T-helper 1 cell treated with Interleukin-12 subunit alpha and Interleukin-12 subunit beta and Interleukin-4 antibody, amounts not matched to agents 30 μg/mL and 1 μg/mL, for 36 hours (primary cell): ENCODE measurements at regions not wholly inside any gene's neighbourhood (a gene's known extent, or its start where the extent isn't known, plus 50 kb on each side); places are given as distances from the start of the nearest gene placed in this dataset.

Source experiments
- H3K27ac Mint-ChIP-seq: one replicate; pipeline ENCODE4 v1.8.0; 2021; ENCODE audit warnings: mild to moderate bottlenecking, mixed read lengths
- H3K27me3 Mint-ChIP-seq: one replicate; pipeline ENCODE4 v1.8.0; 2021; ENCODE audit warnings: low read depth, mixed read lengths
- H3K36me3 Mint-ChIP-seq: one replicate; pipeline ENCODE4 v1.8.0; 2021; ENCODE audit warnings: low read depth, mixed read lengths
- H3K4me1 Mint-ChIP-seq: one replicate; pipeline ENCODE4 v1.8.0; 2021; ENCODE audit warnings: low read depth, mixed read lengths
- H3K4me3 Mint-ChIP-seq: one replicate; pipeline ENCODE4 v1.8.0; 2021; ENCODE audit warnings: mild to moderate bottlenecking, moderate library complexity, mixed read lengths
- H3K9me3 Mint-ChIP-seq: one replicate; pipeline ENCODE4 v1.8.0; 2021; ENCODE audit warnings: mixed read lengths

DNA sequence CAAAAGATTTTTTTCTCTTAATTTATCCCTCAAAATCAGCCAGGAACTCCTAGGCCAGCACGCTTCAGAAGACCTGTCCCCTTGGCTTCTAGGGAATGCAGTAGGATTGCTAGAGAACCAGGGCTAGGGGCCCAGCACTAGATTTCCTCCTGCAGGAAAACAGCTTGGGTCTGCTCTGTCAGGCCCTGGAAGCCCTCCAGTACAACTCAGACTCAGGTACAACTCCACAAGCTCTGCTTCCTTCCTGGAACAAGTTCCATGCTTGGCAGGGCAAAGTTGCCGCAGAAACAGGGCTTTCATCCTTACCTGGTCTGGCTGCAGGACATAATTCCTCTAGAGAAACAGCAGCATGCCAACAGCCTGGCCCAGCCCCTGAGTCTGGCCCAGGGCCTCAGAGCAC is 96.1 kb upstream of the CTNNB1 start:
- Mint-ChIP-seq H3K27ac (no peak overlapping the region), H3K4me3 (no peak overlapping the region), H3K4me1 (no peaks in the 10 kb centered on the region), H3K9me3 (no peaks in the 10 kb centered on the region), H3K36me3 (no peaks in the 10 kb centered on the region), H3K27me3 (peaks cover 7% of the 10 kb centered on the region)

DNA sequence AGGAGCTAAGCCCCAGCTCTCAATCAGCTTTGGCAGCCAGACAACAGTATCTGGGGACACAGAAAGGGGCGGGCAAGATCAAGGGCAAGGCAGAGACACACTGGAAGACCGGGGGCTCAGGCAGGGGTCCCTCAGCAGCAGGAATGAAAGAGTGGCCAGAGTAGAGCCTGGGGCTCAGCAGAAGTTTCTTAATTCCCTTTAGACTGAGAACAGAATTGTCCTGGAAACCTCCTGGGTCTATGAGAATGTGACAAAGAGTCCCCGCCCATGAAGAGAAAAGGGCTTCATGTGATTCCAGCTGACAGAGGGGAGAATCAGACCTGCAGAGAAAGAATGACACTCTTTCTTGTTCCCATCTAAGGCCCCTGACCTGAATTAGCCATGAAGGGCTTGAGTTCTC is 95.2 kb upstream of the CTNNB1 start:
- Mint-ChIP-seq H3K4me1 (no peaks in the 10 kb centered on the region), H3K27ac (no peak overlapping the region), H3K36me3 (no peaks in the 10 kb centered on the region), H3K4me3 (no peak overlapping the region), H3K9me3 (no peaks in the 10 kb centered on the region), H3K27me3 (peaks cover 7% of the 10 kb centered on the region)

DNA sequence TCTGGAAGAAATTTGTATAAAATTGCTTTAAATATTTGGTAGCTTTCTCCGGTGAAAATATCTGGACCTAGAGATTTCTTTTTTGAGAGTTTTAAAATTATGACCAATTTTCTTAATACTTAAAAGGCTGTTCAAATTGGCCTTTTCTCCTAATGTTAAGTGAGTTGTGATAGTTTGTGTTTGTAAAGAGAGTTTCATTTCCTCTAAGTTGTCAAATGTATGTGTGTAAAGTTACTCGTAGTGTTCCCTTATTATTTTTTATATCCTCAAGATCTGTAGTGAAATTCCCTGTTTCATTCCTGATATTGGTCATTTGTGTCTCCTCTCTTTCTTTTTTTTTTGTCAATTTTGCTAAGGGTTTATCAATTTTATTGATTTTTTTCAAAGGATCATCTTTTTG is 92.6 kb upstream of the CTNNB1 start:
- no peak overlapping the region for H3K27ac Mint-ChIP-seq
- no peak overlapping the region for H3K4me3 Mint-ChIP-seq
- H3K9me3 Mint-ChIP-seq = no peaks in the 10 kb centered on the region
- H3K4me1 Mint-ChIP-seq = no peaks in the 10 kb centered on the region
- H3K36me3 Mint-ChIP-seq = no peaks in the 10 kb centered on the region
- peaks cover 7% of the 10 kb centered on the region for H3K27me3 Mint-ChIP-seq

DNA sequence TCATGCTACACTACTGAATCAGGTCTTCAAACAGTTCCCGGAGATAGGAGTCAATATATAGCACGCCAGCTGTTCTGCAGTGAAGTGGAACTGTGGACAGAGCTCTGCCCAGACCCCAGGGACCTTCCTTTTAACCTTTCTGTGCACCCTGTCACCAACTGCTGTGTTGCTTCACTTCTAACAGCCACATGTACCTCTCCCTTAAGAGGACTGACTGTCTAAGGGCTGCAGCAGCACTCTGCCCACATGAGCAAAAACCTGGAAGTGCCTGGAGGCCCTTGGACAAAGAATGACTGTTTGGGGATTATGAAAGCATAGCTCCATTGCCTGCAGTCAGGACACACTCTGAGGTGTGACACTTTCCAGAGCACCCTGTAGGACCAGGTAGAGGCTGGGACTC is 88.3 kb upstream of the CTNNB1 start:
- Mint-ChIP-seq H3K4me1 (no peaks in the 10 kb centered on the region), H3K27me3 (peaks cover 7% of the 10 kb centered on the region), H3K27ac (no peak overlapping the region), H3K36me3 (no peaks in the 10 kb centered on the region), H3K4me3 (no peak overlapping the region), H3K9me3 (no peaks in the 10 kb centered on the region)

DNA sequence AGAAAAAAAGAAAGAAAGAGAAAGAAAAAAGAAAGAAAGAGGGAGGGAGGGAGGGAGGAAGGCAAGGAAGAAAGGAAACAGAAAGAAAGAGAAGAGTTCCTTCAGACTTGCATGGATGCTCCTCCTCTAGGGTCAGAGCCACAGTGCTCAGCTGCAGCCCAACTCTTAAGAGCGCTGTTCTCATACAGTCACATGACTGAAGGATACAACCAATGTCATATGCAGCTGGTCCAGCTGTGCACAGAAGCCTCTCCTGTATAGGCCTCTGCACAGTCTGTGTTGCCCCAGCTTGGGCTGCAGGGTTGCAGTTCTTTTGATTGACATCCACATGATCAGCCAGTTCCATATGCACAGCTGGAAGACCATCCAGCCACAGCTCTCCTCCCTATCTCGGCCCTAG is 86.8 kb upstream of the CTNNB1 start:
- no peak overlapping the region for H3K4me3 Mint-ChIP-seq
- peaks cover 6% of the 10 kb centered on the region for H3K4me1 Mint-ChIP-seq
- H3K9me3 Mint-ChIP-seq = no peaks in the 10 kb centered on the region
- no peaks in the 10 kb centered on the region for H3K27me3 Mint-ChIP-seq
- H3K36me3 Mint-ChIP-seq = no peaks in the 10 kb centered on the region
- no peak overlapping the region for H3K27ac Mint-ChIP-seq

DNA sequence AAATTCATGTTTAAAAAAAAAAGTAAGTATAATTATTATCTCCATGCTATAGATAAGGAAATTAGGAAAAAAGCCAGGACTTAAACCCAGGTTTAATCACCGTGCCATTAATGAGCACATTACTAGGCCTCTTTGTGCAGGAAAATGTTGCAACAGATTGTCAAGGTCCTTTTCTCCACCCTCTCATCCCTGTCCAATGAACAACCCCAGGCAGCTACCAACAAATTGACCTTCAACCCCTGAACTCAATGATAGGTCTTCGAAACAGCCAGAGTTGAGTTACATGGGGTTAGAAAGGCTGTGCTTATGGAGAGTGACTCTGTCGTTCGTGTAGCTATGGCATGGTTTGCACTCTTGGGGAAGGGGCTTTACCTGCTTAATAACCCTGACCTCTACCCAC is 84.2 kb upstream of the CTNNB1 start:
- H3K27me3 Mint-ChIP-seq = no peaks in the 10 kb centered on the region
- H3K36me3 Mint-ChIP-seq = no peaks in the 10 kb centered on the region
- no peak overlapping the region for H3K27ac Mint-ChIP-seq
- H3K4me3 Mint-ChIP-seq = no peak overlapping the region
- peaks cover 17% of the 10 kb centered on the region for H3K4me1 Mint-ChIP-seq
- H3K9me3 Mint-ChIP-seq = no peaks in the 10 kb centered on the region

DNA sequence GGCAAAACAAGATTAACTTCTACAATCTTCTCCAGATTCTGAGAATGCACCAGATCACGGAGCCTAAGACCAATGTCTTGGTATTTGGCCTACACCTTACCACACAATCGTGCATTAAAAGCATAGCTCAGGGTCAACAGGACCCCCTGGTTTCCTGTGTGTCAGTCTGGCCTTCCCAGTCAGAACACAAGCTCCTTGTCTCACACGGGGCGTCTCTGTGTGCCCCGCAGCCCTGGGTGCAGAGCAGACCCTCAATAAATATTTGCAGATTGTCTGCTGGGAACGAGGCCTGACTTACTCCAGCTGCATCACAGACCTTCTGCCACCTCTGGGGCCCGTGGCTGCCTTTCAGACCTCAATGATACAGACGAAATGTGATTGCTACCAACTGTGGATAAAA is 82.5 kb upstream of the CTNNB1 start:
- Mint-ChIP-seq H3K4me3 (peak overlapping the region; percentile 56), H3K27me3 (no peaks in the 10 kb centered on the region), H3K27ac (peak overlapping the region; percentile 61), H3K4me1 (peaks cover 17% of the 10 kb centered on the region), H3K9me3 (no peaks in the 10 kb centered on the region), H3K36me3 (no peaks in the 10 kb centered on the region)

DNA sequence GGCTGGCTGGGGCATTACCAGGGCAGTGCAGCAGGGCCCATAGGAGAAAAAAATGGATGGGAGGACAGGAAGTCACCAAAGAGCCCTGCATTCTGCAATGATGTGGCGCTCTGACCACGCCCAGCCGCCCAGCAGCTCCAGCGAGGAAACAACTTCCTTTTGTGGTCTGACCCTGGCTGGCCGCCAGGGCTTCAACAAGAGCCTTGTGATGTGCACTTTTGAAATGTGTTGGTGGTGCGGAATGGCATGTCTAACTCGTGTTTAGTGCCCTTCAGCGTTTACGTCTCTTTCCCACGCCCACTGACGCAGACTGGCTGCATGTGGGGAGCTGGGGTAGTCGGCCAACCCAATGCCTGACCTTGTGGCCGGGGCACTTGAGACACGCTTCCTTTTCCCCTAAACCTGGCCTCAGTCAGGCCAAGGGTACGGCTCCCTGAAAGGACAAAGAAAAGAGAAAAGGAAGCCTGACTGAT is 81.9 kb upstream of the CTNNB1 start:
- peaks cover 17% of the 10 kb centered on the region for H3K4me1 Mint-ChIP-seq

DNA sequence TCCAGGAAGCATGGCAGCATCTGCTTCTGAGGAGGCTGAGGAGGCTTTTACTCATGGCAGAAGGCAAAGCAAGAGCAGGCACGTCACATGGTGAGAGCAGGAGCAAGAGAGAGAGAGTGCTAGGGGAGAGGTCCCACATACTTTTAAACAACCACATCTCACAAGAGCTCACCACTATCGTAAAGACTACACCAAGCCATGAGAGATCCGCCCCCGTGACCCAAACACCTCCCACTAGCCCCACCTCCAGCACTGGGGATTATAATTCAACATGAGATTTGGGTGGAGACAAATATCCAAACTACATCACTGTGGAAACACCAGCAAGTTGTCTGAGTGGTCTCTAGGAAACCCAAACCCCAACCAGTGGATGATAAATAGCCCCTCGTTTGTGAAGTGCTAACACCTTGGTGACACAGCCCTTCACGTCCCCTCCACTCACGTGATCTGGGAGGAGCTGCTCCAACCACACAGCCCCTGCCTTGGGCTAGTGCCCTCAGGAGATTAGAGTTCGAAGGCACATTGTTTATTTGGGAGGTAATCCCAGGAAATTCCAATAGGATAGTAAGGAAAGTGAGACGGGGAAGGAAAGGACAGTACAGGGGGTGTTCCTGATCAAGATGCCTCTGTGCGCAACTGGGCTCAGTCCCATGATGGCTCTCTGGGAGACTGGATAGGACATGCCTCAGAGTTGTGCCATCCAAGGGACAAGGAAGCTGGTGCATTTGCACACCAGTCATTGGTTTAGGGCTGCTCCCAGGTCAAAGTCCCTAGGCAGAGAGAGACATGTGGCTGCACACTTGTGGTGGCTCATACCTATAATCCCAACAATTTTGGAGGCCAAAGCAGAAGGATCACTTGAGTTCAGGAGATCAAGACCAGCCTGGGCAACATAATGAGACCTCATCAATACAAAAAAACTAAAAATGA is 80.6 kb upstream of the CTNNB1 start:
- Mint-ChIP-seq H3K36me3 (no peaks in the 10 kb centered on the region), H3K27ac (no peak overlapping the region), H3K9me3 (no peaks in the 10 kb centered on the region), H3K4me1 (peaks cover 17% of the 10 kb centered on the region), H3K27me3 (no peaks in the 10 kb centered on the region), H3K4me3 (no peak overlapping the region)

More for the DNA sequence above, 81.9 kb upstream of the CTNNB1 start:
- no peaks in the 10 kb centered on the region for H3K9me3 Mint-ChIP-seq
- peak overlapping the region; percentile 56 for H3K4me3 Mint-ChIP-seq
- no peaks in the 10 kb centered on the region for H3K36me3 Mint-ChIP-seq
- H3K27me3 Mint-ChIP-seq = no peaks in the 10 kb centered on the region
- H3K27ac Mint-ChIP-seq = peak overlapping the region; percentile 68

DNA sequence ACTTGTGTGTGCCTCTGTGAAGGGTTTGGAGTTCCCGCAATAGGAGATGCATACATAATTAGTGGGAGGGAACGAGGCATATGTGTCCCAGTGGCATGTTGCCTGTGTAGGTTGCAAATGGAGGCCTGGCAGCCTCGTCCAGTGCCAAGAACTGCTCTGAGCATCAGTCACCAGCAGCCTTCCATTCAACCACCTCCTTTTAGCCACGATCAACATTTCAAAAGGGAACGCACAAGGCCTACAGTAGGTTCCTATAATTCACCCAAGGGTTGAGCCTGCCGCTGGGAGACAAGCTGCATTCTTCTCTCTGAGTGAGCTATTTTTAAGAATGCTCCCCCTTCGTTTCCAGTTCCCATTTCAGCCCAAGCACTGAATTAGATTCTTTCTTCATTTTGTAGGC is 78.8 kb upstream of the CTNNB1 start:
- peaks cover 17% of the 10 kb centered on the region for H3K4me1 Mint-ChIP-seq
- no peaks in the 10 kb centered on the region for H3K27me3 Mint-ChIP-seq
- H3K9me3 Mint-ChIP-seq = peaks cover 5% of the 10 kb centered on the region
- no peaks in the 10 kb centered on the region for H3K36me3 Mint-ChIP-seq
- H3K27ac Mint-ChIP-seq = no peak overlapping the region
- no peak overlapping the region for H3K4me3 Mint-ChIP-seq

DNA sequence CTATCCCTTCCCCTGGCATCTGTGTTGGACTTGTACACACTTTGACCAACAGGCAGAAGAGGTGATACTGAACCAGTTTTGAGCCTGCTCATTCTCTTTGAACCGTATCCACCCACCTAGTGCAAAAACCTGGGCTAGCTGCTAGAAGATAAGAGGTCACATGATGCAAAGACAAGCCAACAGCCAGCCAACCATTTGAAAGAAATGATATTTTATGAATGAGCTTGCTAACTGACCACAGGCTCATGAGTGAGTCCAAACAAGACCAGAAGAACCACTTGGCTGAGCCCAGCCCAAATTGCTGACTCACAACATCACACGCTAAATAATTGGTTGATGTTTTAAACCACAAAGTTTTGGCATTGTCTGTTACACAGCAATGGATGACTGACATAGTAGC is 74.0 kb upstream of the CTNNB1 start:
- Mint-ChIP-seq H3K27ac (no peak overlapping the region), H3K9me3 (peaks cover 35% of the 10 kb centered on the region), H3K4me1 (no peaks in the 10 kb centered on the region), H3K27me3 (no peaks in the 10 kb centered on the region), H3K36me3 (no peaks in the 10 kb centered on the region), H3K4me3 (no peak overlapping the region)

DNA sequence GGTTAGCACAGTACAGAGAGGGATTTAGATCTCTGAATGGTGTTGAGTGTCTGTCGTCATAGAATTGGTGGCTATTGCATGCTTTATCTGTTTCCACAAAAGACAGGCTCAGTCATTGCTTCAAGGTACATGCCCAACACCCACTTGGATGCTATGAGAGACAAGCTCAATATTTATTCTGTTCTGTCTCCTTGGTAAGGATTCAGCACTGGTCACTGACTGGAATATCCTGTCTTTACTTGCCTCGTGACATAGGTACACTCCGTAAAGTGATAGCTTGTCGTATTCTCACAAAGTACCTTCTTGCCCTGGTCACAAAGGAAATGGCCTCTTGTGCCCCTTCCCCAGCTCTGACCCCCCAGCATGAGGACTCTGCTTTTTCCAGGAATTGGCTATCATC is 72.8 kb upstream of the CTNNB1 start:
- Mint-ChIP-seq H3K36me3 (no peaks in the 10 kb centered on the region), H3K27ac (no peak overlapping the region), H3K4me1 (no peaks in the 10 kb centered on the region), H3K27me3 (no peaks in the 10 kb centered on the region), H3K4me3 (no peak overlapping the region), H3K9me3 (peaks cover 35% of the 10 kb centered on the region)

DNA sequence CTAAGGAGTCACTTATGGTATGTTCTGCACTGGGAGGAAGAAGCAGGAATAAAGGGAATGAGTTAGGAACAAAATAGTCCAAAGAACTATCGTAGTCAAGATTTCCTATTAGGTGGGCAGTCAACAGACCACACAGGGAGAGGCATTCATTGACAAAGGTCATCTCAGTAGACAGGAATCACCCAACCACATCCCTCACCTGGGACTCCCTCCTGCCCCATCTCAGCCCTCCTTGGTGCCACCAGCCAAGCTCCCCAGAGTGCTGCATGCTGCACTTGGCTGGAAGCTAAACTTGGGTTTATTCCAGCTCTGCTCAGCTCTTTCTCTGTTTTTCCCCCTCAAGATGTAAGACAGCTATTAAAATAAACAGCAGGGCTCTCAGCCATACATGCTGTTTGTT is 72.3 kb upstream of the CTNNB1 start:
- H3K27me3 Mint-ChIP-seq = no peaks in the 10 kb centered on the region
- H3K4me1 Mint-ChIP-seq = no peaks in the 10 kb centered on the region
- H3K9me3 Mint-ChIP-seq = peaks cover 35% of the 10 kb centered on the region
- H3K4me3 Mint-ChIP-seq = no peak overlapping the region
- no peaks in the 10 kb centered on the region for H3K36me3 Mint-ChIP-seq
- no peak overlapping the region for H3K27ac Mint-ChIP-seq

DNA sequence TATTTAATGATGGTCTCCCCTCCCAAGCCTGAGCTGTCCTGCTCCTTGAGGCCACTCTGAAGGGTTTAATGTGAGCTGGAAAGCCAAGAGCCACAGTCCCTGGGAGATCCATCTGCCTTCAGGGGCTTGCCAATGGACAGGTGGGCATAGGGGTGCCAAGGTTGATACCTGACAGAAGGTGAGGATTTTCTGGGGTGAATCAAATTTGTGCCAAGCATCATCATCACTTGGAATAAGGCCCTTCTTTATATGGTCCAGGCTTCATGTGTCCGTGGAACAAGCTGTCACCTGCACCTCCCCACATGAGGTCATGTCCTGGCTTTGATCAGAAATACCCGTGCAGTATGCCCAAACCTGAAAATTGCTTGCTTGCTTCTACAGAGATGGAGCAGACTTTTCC is 71.9 kb upstream of the CTNNB1 start:
- H3K9me3 Mint-ChIP-seq = peaks cover 35% of the 10 kb centered on the region
- no peaks in the 10 kb centered on the region for H3K27me3 Mint-ChIP-seq
- H3K4me1 Mint-ChIP-seq = no peaks in the 10 kb centered on the region
- no peak overlapping the region for H3K27ac Mint-ChIP-seq
- no peak overlapping the region for H3K4me3 Mint-ChIP-seq
- H3K36me3 Mint-ChIP-seq = no peaks in the 10 kb centered on the region

DNA sequence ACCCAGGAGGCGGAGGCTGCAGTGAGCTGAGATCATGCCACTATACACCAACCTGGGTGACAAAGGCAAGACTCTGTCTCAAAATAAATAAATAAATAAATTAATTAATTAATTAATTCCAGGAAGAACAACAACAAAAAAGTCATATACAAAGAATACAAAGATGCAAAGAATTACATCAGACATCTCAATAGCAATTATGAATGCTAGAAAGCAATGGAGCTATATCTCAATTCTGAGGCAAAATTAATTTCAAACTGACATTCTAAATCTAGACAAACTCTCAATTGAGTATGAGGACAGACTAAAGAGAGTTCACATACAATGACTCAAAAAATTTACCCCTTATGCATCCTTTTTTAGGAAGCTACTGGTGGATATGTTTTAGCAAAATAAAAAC is 69.6 kb upstream of the CTNNB1 start:
- H3K4me3 Mint-ChIP-seq = no peak overlapping the region
- H3K36me3 Mint-ChIP-seq = no peaks in the 10 kb centered on the region
- H3K4me1 Mint-ChIP-seq = no peaks in the 10 kb centered on the region
- H3K27me3 Mint-ChIP-seq = no peaks in the 10 kb centered on the region
- H3K27ac Mint-ChIP-seq = no peak overlapping the region
- H3K9me3 Mint-ChIP-seq = peaks cover 35% of the 10 kb centered on the region
